ENCODE measurements at regions not wholly inside any gene's neighbourhood (a gene's known extent, or its start where the extent isn't known, plus 50 kb on each side); places are given as distances from the start of the nearest gene placed in this dataset.
"Not testable (repeated sequence)": the region's sequence is repeated elsewhere in the genome, so short reads cannot be mapped to it uniquely, and the experiment has no call there.

GRCh38 chr9:74035786-74036185, 461.3 kb upstream of the RORB start:
- H3K9me3 Mint-ChIP-seq, result no peaks in the 10 kb centered on the region
- TF ChIP-seq CTCF (conservative IDR thresholded peaks at IDR 0.05), result no peak
- no peak for DNase-seq (ENCODE audit: extremely low spot score, unreplicated experiment)
- no peaks in the 10 kb centered on the region for H3K36me3 Mint-ChIP-seq
- no peaks in the 10 kb centered on the region for H3K4me1 Mint-ChIP-seq (ENCODE audit: unreplicated experiment)
- H3K27ac Mint-ChIP-seq, result no peak overlapping the region
- no peak overlapping the region for H3K4me3 Mint-ChIP-seq
- no peaks in the 10 kb centered on the region for H3K27me3 Mint-ChIP-seq

- Mint-ChIP-seq H3K36me3 (no peaks in the 10 kb centered on the region), H3K27ac (no peak overlapping the region), H3K27me3 (no peaks in the 10 kb centered on the region), H3K9me3 (no peaks in the 10 kb centered on the region), H3K4me1 (ENCODE audit: unreplicated experiment) (no peaks in the 10 kb centered on the region), H3K4me3 (no peak overlapping the region)
- no peak for DNase-seq (ENCODE audit: extremely low spot score, unreplicated experiment)
- no peak for TF ChIP-seq CTCF (conservative IDR thresholded peaks at IDR 0.05)
Observed at GRCh38 chr9:74036549-74037231, 460.4 kb upstream of the RORB start.

GRCh38 chr9:74037274-74037673, 459.9 kb upstream of the RORB start:
- H3K36me3 Mint-ChIP-seq, result no peaks in the 10 kb centered on the region
- no peak overlapping the region for H3K27ac Mint-ChIP-seq
- no peak for TF ChIP-seq CTCF (conservative IDR thresholded peaks at IDR 0.05)
- no peak overlapping the region for H3K4me3 Mint-ChIP-seq
- no peaks in the 10 kb centered on the region for H3K9me3 Mint-ChIP-seq
- no peaks in the 10 kb centered on the region for H3K4me1 Mint-ChIP-seq (ENCODE audit: unreplicated experiment)
- no peaks in the 10 kb centered on the region for H3K27me3 Mint-ChIP-seq
- DNase-seq (ENCODE audit: extremely low spot score, unreplicated experiment), result no peak

- TF ChIP-seq CTCF (conservative IDR thresholded peaks at IDR 0.05), result no peak
- Mint-ChIP-seq H3K36me3 (no peaks in the 10 kb centered on the region), H3K4me3 (no peak overlapping the region), H3K9me3 (no peaks in the 10 kb centered on the region), H3K4me1 (ENCODE audit: unreplicated experiment) (no peaks in the 10 kb centered on the region), H3K27me3 (no peaks in the 10 kb centered on the region), H3K27ac (no peak overlapping the region)
- DNase-seq (ENCODE audit: extremely low spot score, unreplicated experiment), result no peak
Observed at GRCh38 chr9:74041588-74041987, 455.5 kb upstream of the RORB start.

GRCh38 chr9:74044844-74045243, 452.3 kb upstream of the RORB start:
- H3K36me3 Mint-ChIP-seq, result no peaks in the 10 kb centered on the region
- no peak for DNase-seq (ENCODE audit: extremely low spot score, unreplicated experiment)
- TF ChIP-seq CTCF (conservative IDR thresholded peaks at IDR 0.05), result no peak
- H3K27me3 Mint-ChIP-seq, result no peaks in the 10 kb centered on the region
- H3K27ac Mint-ChIP-seq, result no peak overlapping the region
- no peaks in the 10 kb centered on the region for H3K9me3 Mint-ChIP-seq
- H3K4me3 Mint-ChIP-seq, result no peak overlapping the region
- no peaks in the 10 kb centered on the region for H3K4me1 Mint-ChIP-seq (ENCODE audit: unreplicated experiment)

GRCh38 chr9:74056023-74056422, 441.1 kb upstream of the RORB start:
- no peaks in the 10 kb centered on the region for H3K27me3 Mint-ChIP-seq
- no peaks in the 10 kb centered on the region for H3K36me3 Mint-ChIP-seq
- H3K4me1 Mint-ChIP-seq (ENCODE audit: unreplicated experiment), result no peaks in the 10 kb centered on the region
- TF ChIP-seq CTCF (conservative IDR thresholded peaks at IDR 0.05), result no peak
- no peaks in the 10 kb centered on the region for H3K9me3 Mint-ChIP-seq
- DNase-seq (ENCODE audit: extremely low spot score, unreplicated experiment), result no peak
- no peak overlapping the region for H3K27ac Mint-ChIP-seq
- H3K4me3 Mint-ChIP-seq, result no peak overlapping the region

GRCh38 chr9:74057051-74057450, 440.1 kb upstream of the RORB start:
- H3K27ac Mint-ChIP-seq; H3K4me1 Mint-ChIP-seq (ENCODE audit: unreplicated experiment); H3K4me3 Mint-ChIP-seq; DNase-seq (ENCODE audit: extremely low spot score, unreplicated experiment); H3K27me3 Mint-ChIP-seq; H3K36me3 Mint-ChIP-seq; H3K9me3 Mint-ChIP-seq: not testable (repeated sequence)

All from type B pancreatic cell (in vitro differentiated cells).